ENCODE measurements at regions not wholly inside any gene's neighbourhood (a gene's known extent, or its start where the extent isn't known, plus 50 kb on each side); places are given as distances from the start of the nearest gene placed in this dataset.

GRCh38 chr17:79148584-79148983, 74.0 kb downstream of the ENGASE start:
- TF ChIP-seq CTCF (IDR thresholded peaks at IDR 0.05; ENCODE audit: low read depth, low read length): no peak
- TF ChIP-seq POLR2A (IDR thresholded peaks at IDR 0.05; ENCODE audit: extremely low read depth, insufficient read length): no peak
